ENCODE measurements at regions not wholly inside any gene's neighbourhood (a gene's known extent, or its start where the extent isn't known, plus 50 kb on each side); places are given as distances from the start of the nearest gene placed in this dataset.

DNA sequence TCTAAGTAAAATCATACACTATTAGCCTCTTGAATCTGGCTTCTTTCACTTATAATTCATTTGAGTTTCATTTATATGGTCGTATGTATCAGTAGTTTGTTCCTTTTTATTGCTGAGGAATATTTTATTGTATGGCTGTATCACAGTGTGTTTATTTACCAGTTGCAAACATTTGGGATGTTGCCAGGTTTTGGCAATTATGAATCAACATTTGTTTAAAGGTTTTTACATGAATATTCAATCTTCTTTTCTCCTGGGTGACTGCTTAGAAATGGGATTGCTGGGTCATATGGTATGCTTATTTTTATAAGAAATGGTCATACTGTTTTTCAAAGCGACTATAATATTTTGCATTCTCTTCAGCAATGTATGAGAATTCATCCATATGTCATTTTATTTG lies 107.9 kb downstream of the PMAIP1 start (continued):
- TF ChIP-seq ATF2 (IDR thresholded peaks at IDR 0.05; ENCODE audit: low read length) (no peak), RXRA (IDR thresholded peaks at IDR 0.05; ENCODE audit: insufficient read depth, low read depth, low read length) (no peak), HDAC6 (IDR thresholded peaks at IDR 0.05; ENCODE audit: low read depth, low read length) (no peak), ZNF274 (IDR thresholded peaks at IDR 0.05; ENCODE audit: borderline replicate concordance, extremely low read depth, low read length) (no peak), EGR1 (IDR thresholded peaks at IDR 0.05; ENCODE audit: borderline replicate concordance, low read depth, low read length) (no peak), KDM5A (IDR thresholded peaks at IDR 0.05; ENCODE audit: low read length) (no peak)

Data from H1 (cell line).